NCI-H69 (cell line): ENCODE measurements at regions not wholly inside any gene's neighbourhood (a gene's known extent, or its start where the extent isn't known, plus 50 kb on each side); places are given as distances from the start of the nearest gene placed in this dataset.
"Not testable (repeated sequence)": the region's sequence is repeated elsewhere in the genome, so short reads cannot be mapped to it uniquely, and the experiment has no call there.

Source experiments
- DNase-seq: peaks from one replicate; lab custom pipeline; 2025; lab: John Stamatoyannopoulos, UW

DNA sequence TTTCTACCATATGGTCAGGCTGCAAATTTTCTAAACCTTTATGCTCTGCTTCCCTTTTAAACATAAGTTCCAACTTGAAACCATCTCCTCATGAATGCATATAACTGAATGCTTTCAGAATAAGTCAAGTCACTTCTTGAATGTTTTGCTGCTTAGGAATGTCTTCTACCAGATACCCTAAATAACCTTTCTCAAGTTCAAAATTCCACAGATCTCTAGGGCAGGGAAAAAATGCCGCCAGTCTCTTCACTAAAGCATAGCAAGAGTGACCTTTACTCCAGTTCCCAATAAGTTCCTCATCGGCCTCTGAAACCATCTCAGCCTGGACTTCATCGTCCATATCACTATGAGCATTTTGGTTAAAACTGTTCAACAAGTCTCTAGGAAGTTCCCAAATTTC, 1011.2 kb upstream of the CITED2 start:
- no peak for DNase-seq

- no peak for DNase-seq
Measured at GRCh38 chr6:140382355-140382754, 1007.9 kb upstream of the CITED2 start.

DNA sequence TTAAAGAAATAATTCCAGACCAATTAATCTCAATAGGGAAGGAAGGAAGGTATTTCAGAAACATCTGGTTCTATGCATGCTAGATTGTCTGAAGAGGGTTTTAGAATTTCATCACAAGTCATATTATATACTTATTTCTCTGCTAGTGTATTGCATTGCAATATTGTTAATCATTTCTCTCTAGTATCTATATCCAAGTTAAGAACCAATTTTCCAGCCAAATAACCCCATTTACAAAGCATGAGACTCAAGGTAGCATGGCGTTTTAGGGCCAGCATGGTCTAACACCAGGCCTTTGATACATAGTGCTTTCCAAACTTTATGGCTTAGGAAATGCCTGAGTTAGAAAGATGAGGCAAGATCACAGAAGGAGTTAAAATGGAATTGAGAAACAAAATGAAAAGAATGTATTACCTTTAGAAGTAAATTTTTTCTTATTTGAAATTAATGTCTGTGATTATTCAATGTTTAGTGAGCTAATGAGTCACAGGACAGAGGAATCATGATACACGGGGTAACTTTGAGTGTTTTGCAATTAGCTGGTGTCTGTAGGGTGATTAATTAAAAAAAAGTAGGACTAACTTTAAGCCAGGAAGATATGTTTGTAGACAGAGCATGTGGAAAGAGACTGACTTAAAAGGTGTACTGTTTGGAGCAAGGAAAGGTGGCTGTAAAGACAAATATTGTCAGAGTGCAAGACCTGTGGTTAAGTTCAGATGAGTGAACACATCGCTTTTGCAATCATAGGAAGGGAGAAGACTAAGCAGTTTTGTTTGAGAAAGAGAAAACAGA, 1006.2 kb upstream of the CITED2 start:
- no peak for DNase-seq

GRCh38 chr6:140379919-140380318, 1005.5 kb upstream of the CITED2 start:
- no peak for DNase-seq

DNA sequence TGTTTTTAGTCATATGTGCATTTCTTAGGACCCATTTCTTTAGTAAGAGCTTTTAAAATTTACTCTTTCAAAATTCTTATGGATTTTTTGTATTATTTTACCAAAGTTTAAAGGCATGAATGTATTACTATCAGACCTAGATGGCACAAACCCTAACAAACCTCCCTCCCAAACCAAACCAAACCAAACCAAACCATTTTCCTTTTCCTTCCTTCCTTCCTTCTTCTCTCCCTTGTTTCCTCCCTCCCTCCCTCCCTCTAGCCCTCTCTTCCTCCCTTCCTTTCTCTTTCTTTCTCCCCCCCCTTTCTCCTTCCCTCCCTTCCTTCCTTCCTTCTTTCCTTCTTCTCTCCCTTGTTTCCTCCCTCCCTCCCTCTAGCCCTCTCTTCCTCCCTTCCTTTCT, 1001.8 kb upstream of the CITED2 start:
- no peak for DNase-seq

GRCh38 chr6:140373728-140374127, 999.3 kb upstream of the CITED2 start:
- not testable (repeated sequence) for DNase-seq

DNA sequence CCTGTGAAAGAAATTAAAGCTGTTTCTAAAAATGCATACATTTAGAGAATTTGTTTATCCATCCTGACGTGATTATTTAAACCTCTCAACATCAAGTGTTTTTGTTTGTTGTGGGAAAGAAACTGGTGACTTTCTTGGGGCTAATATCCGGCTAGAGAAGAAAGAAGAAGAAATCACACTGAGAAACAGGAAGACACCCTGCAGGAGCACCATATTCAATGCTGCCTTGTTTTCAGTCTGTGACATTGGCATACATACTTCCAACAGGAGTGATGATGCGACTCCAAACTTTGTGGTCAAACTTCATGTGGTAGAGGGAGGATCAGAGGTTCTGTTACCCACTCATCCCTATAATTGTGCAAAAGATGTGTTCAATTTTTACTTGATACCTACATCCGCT, 997.6 kb upstream of the CITED2 start:
- DNase-seq: no peak

DNA sequence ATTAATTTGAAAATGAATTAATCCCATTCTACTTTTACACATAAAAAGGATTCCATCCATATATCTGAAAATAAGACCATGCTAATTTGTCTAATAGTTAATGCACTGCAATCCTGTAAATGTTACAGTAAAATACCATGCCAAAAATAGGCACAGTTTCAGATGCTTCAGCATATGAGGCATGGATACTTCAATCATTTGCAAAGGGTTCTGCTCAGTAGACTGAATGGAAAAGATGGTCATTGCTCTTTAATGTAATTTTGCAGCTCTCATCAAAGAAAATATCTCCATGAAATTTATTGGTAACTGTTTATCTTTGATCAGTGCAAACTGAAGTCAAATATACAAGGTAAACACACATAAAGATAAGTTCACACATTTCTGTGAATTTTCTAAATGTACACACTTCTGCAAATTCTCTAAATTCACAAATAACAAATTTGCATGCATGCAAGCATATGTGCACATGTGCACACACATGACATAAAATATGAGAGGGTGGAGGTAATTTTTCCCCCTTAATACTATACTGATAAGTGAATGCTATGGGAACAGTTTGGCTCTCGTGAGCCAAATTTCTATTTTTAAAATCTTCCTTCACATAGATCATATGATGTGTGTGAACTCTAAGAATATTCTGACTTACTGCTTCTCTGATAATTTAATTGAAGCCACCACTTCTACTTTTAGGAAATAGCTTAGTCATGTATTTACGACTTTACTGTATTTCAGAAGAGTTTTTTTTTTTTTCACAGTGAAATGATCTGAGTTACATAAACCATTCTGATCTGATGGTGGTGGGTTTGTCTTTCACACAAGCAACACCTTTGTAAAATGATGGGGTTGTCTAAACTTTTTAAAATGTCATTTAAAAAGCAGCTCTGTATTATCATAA, 996.8 kb upstream of the CITED2 start:
- DNase-seq: no peak

DNA sequence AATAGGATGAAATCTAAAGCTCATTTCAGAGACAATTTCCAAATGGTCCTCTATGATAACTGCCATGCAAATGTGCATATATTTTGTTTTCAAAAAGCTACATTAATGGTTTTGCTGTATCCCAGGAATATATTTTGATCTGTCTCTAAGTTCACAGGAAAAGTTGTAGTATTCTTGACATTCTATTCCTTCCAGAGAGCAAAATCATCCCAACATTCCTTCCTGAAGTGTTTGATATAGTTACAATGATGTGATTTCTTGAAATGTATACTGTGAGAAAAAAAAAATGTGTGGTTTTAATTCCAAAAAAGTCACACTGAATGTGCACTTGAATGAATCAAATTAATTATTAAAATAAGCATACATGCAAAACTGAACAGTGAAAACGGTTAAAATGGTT, 996.0 kb upstream of the CITED2 start:
- no peak for DNase-seq

DNA sequence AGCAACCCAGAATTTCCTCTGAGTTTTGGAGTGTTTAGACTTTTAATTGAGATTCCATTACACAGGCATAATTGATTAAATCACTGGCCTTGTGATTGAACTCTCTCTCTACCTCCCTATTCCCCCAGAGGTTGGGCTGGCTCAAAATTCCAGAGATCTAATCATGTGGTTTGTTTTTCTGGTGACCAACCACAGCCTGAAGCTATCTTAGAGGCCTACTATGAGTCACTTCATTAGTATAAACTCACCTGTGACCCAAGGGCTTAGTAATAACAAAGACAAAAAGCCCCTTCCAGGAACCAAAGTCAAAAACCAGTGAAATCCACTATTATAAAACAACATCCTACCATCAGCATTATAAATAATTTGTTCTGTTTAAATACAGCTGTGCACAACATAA, 992.5 kb upstream of the CITED2 start:
- DNase-seq: no peak

DNA sequence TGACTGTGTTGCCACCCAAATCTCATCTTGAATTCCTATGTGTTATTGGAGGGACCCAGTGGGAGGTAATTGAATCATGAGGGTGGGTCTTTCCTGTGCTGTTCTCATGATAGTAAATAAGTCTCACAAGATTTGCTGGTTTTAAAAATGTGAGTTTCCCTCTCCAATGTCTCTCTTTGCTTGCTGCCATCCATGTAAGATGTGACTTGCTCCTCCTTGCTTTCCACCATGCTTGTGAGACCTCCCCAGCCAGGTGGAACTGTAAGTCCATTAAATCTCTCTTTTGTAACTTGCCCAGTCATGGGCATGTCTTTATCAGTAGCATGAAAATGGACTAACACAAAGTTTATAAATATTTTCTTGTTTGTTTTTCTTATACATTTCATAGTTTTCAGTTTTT, 990.5 kb upstream of the CITED2 start:
- no peak for DNase-seq

GRCh38 chr6:140360651-140361050, 986.2 kb upstream of the CITED2 start:
- DNase-seq: peak; percentile 17

DNA sequence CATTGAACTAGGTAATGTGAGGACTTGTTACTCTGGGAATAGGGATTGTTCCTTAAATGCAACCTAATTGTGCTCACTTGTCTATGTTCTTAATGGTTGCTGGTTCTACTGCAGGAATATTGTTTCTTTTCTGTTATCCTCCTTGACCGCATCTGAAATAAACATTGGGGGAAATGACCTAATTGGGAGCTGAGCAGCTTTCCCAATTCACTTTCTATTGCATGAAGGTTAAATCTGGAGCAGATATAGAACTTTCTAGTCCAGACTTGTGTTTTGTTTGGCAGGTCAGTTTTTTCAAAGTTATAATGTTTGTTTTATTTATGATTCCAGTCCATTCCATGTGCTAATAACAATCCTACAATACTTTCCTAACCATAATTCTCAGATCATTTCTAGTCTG, 981.0 kb upstream of the CITED2 start:
- DNase-seq: no peak

- no peak for DNase-seq
Measured at GRCh38 chr6:140354296-140354695, 979.8 kb upstream of the CITED2 start.

DNA sequence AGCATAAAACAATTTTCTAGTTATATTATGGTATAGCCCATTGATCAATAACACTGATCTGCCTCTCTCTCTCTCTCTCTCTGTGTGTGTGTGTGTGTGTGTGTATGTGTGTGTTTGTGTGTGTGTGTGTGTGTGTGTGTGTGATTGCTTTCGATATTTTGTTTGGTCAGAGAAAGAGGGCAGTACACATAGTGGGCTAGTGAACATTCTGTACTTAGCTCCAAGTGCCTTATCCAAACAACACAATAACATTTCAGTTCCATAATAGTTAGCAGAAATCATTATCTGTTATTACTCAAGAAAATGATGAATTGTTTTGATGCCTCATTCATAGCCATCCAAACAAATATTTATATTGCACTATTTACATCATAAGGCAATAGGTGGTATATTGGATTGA, 979.1 kb upstream of the CITED2 start:
- no peak for DNase-seq

GRCh38 chr6:140346428-140346827, 972.0 kb upstream of the CITED2 start:
- no peak for DNase-seq

DNA sequence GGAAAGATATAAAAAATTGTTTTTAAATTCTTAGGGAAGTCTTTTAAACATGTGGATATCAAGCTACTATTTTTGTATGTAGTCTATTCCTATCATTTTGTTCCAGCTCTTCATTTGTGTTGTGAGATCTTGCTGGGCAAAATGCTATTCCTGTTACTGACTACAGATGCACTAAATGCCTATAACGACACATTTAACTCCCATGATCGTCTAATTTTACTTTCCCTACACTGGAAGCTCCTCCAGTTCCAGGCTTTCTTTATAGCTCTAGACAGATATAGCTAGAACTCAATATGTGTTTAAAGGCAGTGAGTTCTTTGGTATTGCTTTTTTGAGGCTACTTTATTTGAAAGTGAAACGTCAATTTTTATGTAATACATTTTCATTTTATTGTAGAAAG, 971.5 kb upstream of the CITED2 start:
- DNase-seq: no peak

DNA sequence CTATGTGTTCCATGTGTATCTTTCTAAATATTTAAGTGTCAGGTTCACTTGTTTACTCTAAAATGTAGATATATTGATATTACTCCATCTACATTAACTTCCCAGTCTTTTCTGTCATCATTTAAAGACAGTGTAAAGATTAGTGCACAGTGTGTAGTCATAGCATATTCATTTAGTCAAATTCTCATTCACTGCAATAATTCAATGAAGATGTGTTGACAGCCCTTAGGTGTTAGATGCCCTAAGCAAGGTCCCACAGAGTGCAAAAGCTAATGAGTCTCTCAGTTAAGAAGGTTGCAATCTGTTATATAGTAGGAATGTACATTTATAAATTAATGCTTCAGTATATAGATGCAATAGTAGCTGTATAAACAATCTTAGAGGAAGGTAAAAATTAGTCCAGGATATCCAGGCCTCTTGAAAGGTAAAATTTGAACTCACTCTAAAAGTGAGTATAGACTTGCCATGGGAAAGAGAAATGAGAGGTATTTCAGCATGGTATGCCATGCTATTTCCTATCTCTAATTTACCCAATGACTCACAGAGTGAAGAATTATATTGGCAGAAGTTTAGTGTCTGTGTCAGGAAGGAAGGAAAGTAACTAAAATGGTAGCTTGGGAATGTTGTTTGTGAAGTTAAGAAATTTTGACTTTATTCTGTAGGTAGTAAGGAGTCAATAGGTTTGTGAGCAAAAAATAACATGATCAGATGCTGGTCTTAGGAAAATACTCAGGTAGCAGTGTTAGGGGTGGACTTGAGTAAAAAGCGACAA, 969.9 kb upstream of the CITED2 start:
- DNase-seq: no peak

DNA sequence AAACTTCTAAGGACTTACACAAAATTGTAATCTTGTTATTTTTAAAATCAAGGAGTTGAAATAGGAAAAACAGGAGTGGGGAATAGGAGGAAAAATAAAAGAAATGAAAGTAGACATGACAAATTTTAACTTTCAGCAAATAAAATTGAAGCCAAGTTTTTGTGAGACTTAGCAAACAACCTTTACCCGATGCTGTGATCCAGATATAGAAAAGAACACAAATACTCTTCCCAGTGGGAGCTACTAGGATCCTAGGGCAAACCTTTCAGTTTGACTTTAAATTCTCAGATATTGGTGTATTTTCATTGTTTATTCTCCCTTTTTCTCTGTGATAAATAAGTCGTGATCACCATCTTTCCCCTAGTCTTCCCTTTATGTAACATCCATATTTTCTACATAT, 968.7 kb upstream of the CITED2 start:
- no peak for DNase-seq

- DNase-seq: no peak
Measured at GRCh38 chr6:140341272-140341671, 966.8 kb upstream of the CITED2 start.

GRCh38 chr6:140340795-140341194, 966.3 kb upstream of the CITED2 start:
- DNase-seq: no peak

DNA sequence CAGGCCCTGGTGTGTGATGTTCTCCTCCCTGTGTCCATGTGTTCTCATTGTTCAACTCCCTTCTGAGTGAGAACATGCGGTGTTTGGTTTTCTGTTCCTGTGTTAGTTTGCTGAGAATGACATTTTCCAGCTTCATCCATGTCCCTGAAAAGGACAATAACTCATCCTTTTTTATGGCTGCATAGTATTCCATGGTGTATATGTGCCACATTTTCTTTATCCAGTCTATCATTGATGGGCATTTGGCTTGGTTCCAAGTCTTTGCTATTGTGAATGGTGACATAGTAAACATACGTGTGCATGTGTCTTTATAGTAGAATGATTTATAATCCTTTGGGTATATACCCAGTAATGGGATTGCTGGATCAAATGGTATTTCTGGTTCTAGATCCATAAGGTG, 964.6 kb upstream of the CITED2 start:
- not testable (repeated sequence) for DNase-seq

DNA sequence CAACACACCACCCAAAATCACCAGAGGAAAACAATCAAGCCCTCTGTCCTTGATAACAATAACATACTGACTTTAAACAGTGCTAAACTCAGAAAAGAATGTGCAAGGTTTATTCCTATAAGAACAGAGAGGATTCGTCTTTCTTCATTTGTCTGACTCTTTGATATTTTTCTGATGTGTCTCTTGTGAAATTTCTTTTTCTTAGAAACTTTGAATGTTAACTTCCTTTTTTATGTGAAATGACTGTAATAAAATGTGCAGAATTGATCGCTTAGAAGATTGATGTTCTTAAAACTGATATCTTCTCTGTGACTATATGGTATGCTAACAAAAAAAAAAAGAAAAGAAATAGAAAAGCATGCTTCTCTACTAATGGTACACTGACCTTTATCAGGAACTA, 947.4 kb upstream of the CITED2 start:
- no peak for DNase-seq
